ENCODE measurements at regions not wholly inside any gene's neighbourhood (a gene's known extent, or its start where the extent isn't known, plus 50 kb on each side); places are given as distances from the start of the nearest gene placed in this dataset.
"Not testable (repeated sequence)": the region's sequence is repeated elsewhere in the genome, so short reads cannot be mapped to it uniquely, and the experiment has no call there.

DNA sequence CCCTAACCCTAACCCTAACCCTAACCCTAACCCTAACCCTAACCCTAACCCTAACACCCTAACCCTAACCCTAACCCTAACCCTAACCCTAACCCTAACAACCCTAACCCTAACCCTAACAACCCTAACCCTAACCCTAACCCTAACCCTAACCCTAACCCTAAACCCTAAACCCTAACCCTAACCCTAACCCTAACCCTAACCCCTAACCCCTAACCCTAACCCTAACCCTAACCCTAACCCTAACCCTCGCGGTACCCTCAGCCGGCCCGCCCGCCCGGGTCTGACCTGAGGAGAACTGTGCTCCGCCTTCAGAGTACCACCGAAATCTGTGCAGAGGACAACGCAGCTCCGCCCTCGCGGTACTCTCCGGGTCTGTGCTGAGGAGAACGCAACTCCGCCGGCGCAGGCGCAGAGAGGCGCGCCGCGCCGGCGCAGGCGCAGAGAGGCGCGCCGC, 270.7 kb downstream of the OR4F29 start:
- not testable (repeated sequence) for TF ChIP-seq YY1 (IDR thresholded peaks at IDR 0.05; ENCODE audit: insufficient read depth, insufficient read length); ZNF274 (IDR thresholded peaks at IDR 0.05; ENCODE audit: low read depth, low read length)
